CD4-positive, alpha-beta memory T cell (primary cell): ENCODE measurements at regions not wholly inside any gene's neighbourhood (a gene's known extent, or its start where the extent isn't known, plus 50 kb on each side); places are given as distances from the start of the nearest gene placed in this dataset.

Experiments used
- CTCF ChIA-PET: fragments of 350-600 bp; sonication (Branson Sonifier 250); formaldehyde crosslinking; loops from one replicate; lab custom pipeline; 2021; ENCODE audit warnings: inconsistent platforms; ENCODE audit not compliant: partially characterized antibody; lab: Charles Lee
- POLR2A ChIA-PET: fragments of 350-600 bp; sonication (Branson Sonifier 250); formaldehyde crosslinking; loops from one replicate; lab custom pipeline; 2021; ENCODE audit not compliant: partially characterized antibody; lab: Charles Lee
- DNase-seq, 5 donors: peaks; one replicate each; pipeline versions ENCODE4 v3.0.0 to v3.0.0-alpha.2; 2020 to 2022; ENCODE audit warnings: mixed read lengths in 1 of 5
- H3K27ac ChIP-seq: one replicate; pipeline ENCODE4 v1.7.0; 2013; ENCODE audit warnings: low read depth, low read length
- H3K27me3 ChIP-seq: 2 replicates; pipeline ENCODE4 v1.7.0; 2013; ENCODE audit warnings: mild to moderate bottlenecking, low read length, moderate library complexity; ENCODE audit not compliant: insufficient read depth
- H3K36me3 ChIP-seq: 2 replicates; pipeline ENCODE4 v1.7.0; 2013; ENCODE audit warnings: mild to moderate bottlenecking, low read length, moderate library complexity; ENCODE audit not compliant: insufficient read depth
- H3K4me1 ChIP-seq: 2 replicates; pipeline ENCODE4 v1.7.0; 2013; ENCODE audit warnings: mild to moderate bottlenecking, low read length, moderate library complexity; ENCODE audit not compliant: insufficient read depth
- H3K4me3 ChIP-seq, 2 donors: one replicate each; pipeline ENCODE4 v1.7.0; 2013; ENCODE audit warnings: low read length in 2 of 2, mild to moderate bottlenecking in 1 of 2
- H3K9me3 ChIP-seq, 2 donors: one replicate each; pipeline ENCODE4 v1.7.0; 2013; ENCODE audit warnings: low read length in 2 of 2, control low read depth in 1 of 2; ENCODE audit not compliant: control insufficient read depth in 1 of 2
- H3K27ac Mint-ChIP-seq, 7 donors: one replicate each; pipeline ENCODE4 v1.8.0; 2020 to 2021; ENCODE audit warnings: mixed read lengths in 7 of 7, mild to moderate bottlenecking in 6 of 7, inconsistent platforms in 3 of 7, moderate library complexity in 3 of 7
- H3K27me3 Mint-ChIP-seq, 2 donors: one replicate each; pipeline ENCODE4 v1.8.0; 2020 to 2021; ENCODE audit warnings: mixed read lengths in 2 of 2
- H3K36me3 Mint-ChIP-seq, 2 donors: one replicate each; pipeline ENCODE4 v1.8.0; 2020 to 2021; ENCODE audit warnings: mixed read lengths in 2 of 2, inconsistent platforms in 1 of 2, mild to moderate bottlenecking in 1 of 2
- H3K4me1 Mint-ChIP-seq, 4 donors: one replicate each; pipeline ENCODE4 v1.8.0; 2020 to 2021; ENCODE audit warnings: mixed read lengths in 4 of 4, mild to moderate bottlenecking in 1 of 4
- H3K4me3 Mint-ChIP-seq, 8 donors: one replicate each; pipeline ENCODE4 v1.8.0; 2020 to 2021; ENCODE audit warnings: mixed read lengths in 8 of 8, mild to moderate bottlenecking in 7 of 8, moderate library complexity in 6 of 8, inconsistent platforms in 3 of 8
- H3K9me3 Mint-ChIP-seq, 8 donors: one replicate each; pipeline ENCODE4 v1.8.0; 2020 to 2021; ENCODE audit warnings: mixed read lengths in 8 of 8, mild to moderate bottlenecking in 5 of 8, inconsistent platforms in 3 of 8, moderate library complexity in 1 of 8
- intact Hi-C: fragments of 100-400 bp; cut with micrococcal nuclease; formaldehyde crosslinking; loops from one replicate; pipeline ENCODE4 v1.15.1; 2023

GRCh38 chr15:25179673-25180511, 225.1 kb downstream of the SNRPN start:
- no peaks in the 10 kb centered on the region for H3K4me1 Mint-ChIP-seq
- POLR2A ChIA-PET: no interaction called here
- Histone ChIP-seq H3K27me3 (no peaks in the 10 kb centered on the region), H3K27ac (no peak overlapping the region), H3K4me3 (no peak overlapping the region), H3K4me1 (no peaks in the 10 kb centered on the region), H3K36me3 (no peaks in the 10 kb centered on the region), H3K9me3 (peaks cover 0 to 4% of the 10 kb centered on the region in 2 donors)
- no peaks in the 10 kb centered on the region for H3K27me3 Mint-ChIP-seq
- H3K4me3 Mint-ChIP-seq: no peak overlapping the region
- no peaks in the 10 kb centered on the region for H3K36me3 Mint-ChIP-seq
- DNase-seq: no peak
- intact Hi-C loops: no loop called here
- peaks cover 0 to 59% (median 19%) of the 10 kb centered on the region in 8 donors for H3K9me3 Mint-ChIP-seq
- CTCF ChIA-PET: no interaction called here
- H3K27ac Mint-ChIP-seq: no peak overlapping the region

GRCh38 chr15:25180606-25181292, 226.0 kb downstream of the SNRPN start:
- CTCF ChIA-PET: no interaction called here
- Histone ChIP-seq H3K27me3 (no peaks in the 10 kb centered on the region), H3K4me1 (no peaks in the 10 kb centered on the region), H3K27ac (no peak overlapping the region), H3K36me3 (no peaks in the 10 kb centered on the region), H3K9me3 (peaks cover 0 to 4% of the 10 kb centered on the region in 2 donors), H3K4me3 (no peak overlapping the region)
- DNase-seq: no peak
- H3K27me3 Mint-ChIP-seq: no peaks in the 10 kb centered on the region
- no peaks in the 10 kb centered on the region for H3K36me3 Mint-ChIP-seq
- intact Hi-C loops: no loop called here
- POLR2A ChIA-PET: no interaction called here
- H3K27ac Mint-ChIP-seq: no peak overlapping the region
- no peaks in the 10 kb centered on the region for H3K4me1 Mint-ChIP-seq
- peaks cover 0 to 57% (median 13%) of the 10 kb centered on the region in 8 donors for H3K9me3 Mint-ChIP-seq
- no peak overlapping the region for H3K4me3 Mint-ChIP-seq

GRCh38 chr15:25181293-25182097, 226.7 kb downstream of the SNRPN start:
- Mint-ChIP-seq H3K4me1 (no peaks in the 10 kb centered on the region), H3K4me3 (no peak overlapping the region), H3K36me3 (no peaks in the 10 kb centered on the region), H3K27me3 (no peaks in the 10 kb centered on the region), H3K27ac (no peak overlapping the region), H3K9me3 (peaks cover 0 to 53% (median 10%) of the 10 kb centered on the region in 8 donors)
- intact Hi-C loops: no loop called here
- H3K27me3 ChIP-seq: no peaks in the 10 kb centered on the region
- H3K36me3 ChIP-seq: no peaks in the 10 kb centered on the region
- ChIA-PET POLR2A (no interaction called here), CTCF (no interaction called here)
- no peaks in the 10 kb centered on the region for H3K4me1 ChIP-seq
- peak in 1 of 5 donors; percentile 16 for DNase-seq
- H3K9me3 ChIP-seq: no peaks in the 10 kb centered on the region
- no peak overlapping the region for H3K4me3 ChIP-seq
- no peak overlapping the region for H3K27ac ChIP-seq

- CTCF ChIA-PET: no interaction called here
- peak in 1 of 5 donors; percentile 24 for DNase-seq
- H3K4me3 Mint-ChIP-seq: no peak overlapping the region
- H3K4me3 ChIP-seq: no peak overlapping the region
- H3K27ac ChIP-seq: no peak overlapping the region
- H3K27ac Mint-ChIP-seq: no peak overlapping the region
- intact Hi-C loops: no loop called here
- no peaks in the 10 kb centered on the region for H3K9me3 ChIP-seq
- POLR2A ChIA-PET: no interaction called here
- no peaks in the 10 kb centered on the region for H3K27me3 ChIP-seq
- H3K36me3 Mint-ChIP-seq: no peaks in the 10 kb centered on the region
- H3K36me3 ChIP-seq: no peaks in the 10 kb centered on the region
- peaks cover 0 to 47% (median 10%) of the 10 kb centered on the region in 8 donors for H3K9me3 Mint-ChIP-seq
- H3K4me1 ChIP-seq: no peaks in the 10 kb centered on the region
- no peaks in the 10 kb centered on the region for H3K27me3 Mint-ChIP-seq
- H3K4me1 Mint-ChIP-seq: no peaks in the 10 kb centered on the region
Observed at GRCh38 chr15:25182098-25182478, 227.3 kb downstream of the SNRPN start.

- no peaks in the 10 kb centered on the region for H3K27me3 Mint-ChIP-seq
- H3K27me3 ChIP-seq: no peaks in the 10 kb centered on the region
- peaks cover 0 to 43% (median 10%) of the 10 kb centered on the region in 8 donors for H3K9me3 Mint-ChIP-seq
- ChIA-PET POLR2A (no interaction called here), CTCF (no interaction called here)
- no peak overlapping the region for H3K27ac Mint-ChIP-seq
- no peak overlapping the region for H3K4me3 ChIP-seq
- no peak overlapping the region for H3K27ac ChIP-seq
- H3K36me3 ChIP-seq: no peaks in the 10 kb centered on the region
- no peaks in the 10 kb centered on the region for H3K36me3 Mint-ChIP-seq
- H3K9me3 ChIP-seq: no peaks in the 10 kb centered on the region
- intact Hi-C loops: no loop called here
- H3K4me1 Mint-ChIP-seq: no peaks in the 10 kb centered on the region
- DNase-seq: peak in 1 of 5 donors; percentile 16
- no peaks in the 10 kb centered on the region for H3K4me1 ChIP-seq
- H3K4me3 Mint-ChIP-seq: no peak overlapping the region
Observed at GRCh38 chr15:25182736-25183445, 228.1 kb downstream of the SNRPN start.

GRCh38 chr15:25183581-25184251, 228.9 kb downstream of the SNRPN start:
- Mint-ChIP-seq H3K9me3 (peaks cover 0 to 35% (median 9%) of the 10 kb centered on the region in 8 donors), H3K4me1 (no peaks in the 10 kb centered on the region), H3K36me3 (no peaks in the 10 kb centered on the region), H3K27me3 (no peaks in the 10 kb centered on the region), H3K4me3 (no peak overlapping the region), H3K27ac (no peak overlapping the region)
- Histone ChIP-seq H3K4me3 (no peak overlapping the region), H3K36me3 (no peaks in the 10 kb centered on the region), H3K4me1 (no peaks in the 10 kb centered on the region), H3K9me3 (no peaks in the 10 kb centered on the region), H3K27me3 (no peaks in the 10 kb centered on the region), H3K27ac (no peak overlapping the region)
- no peak for DNase-seq
- CTCF ChIA-PET: no interaction called here
- intact Hi-C loops: no loop called here
- POLR2A ChIA-PET: no interaction called here
